ENCODE measurements at regions not wholly inside any gene's neighbourhood (a gene's known extent, or its start where the extent isn't known, plus 50 kb on each side); places are given as distances from the start of the nearest gene placed in this dataset.

DNA sequence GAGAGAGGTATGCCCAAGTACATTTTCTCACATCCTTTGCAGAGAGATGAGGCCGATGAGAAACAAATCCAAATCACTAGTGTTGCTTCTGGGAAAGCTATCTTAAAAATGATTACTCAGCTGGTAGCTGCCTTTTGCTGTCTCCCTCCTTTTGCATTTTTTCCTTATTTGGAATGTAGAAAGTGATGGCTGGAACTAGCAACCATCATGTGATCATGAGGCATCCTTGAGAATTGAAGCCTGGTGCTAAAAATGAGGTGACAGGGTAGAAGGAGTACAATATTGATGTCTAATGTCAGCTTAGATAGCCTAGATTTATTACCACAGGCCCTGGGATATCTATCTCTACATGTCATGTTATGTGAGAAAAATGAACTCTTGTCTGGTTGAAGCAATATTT lies 109.3 kb upstream of the TAF11L2 start:
- H3K36me3 Mint-ChIP-seq (ENCODE audit: low read depth, unreplicated experiment) = no peaks in the 10 kb centered on the region

DNA sequence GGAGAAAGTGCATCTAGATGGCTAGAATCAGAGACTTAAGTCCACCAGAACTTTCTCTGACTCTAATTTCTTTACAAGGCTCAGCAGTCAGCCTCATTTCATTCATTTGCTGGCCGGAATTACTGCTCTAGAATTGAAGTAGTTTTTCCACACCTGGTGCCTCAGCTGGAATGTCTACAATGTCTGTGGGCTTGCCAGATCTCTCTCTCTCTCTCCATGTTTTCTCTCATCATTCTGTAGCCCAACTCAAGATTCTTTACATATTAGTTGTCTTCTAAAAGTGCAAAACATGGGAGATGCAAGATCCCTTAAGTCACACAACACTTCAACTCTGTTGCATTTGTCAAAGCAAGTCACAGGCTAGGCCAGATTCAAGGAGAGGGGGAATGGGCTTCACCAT lies 103.9 kb upstream of the TAF11L2 start:
- Histone ChIP-seq H3K27me3 (ENCODE audit: insufficient read depth, low read length) (no peaks in the 10 kb centered on the region), H3K27ac (ENCODE audit: low read depth, low read length) (no peak overlapping the region), H3K4me2 (ENCODE audit: low read length) (no peak overlapping the region), H3K79me2 (ENCODE audit: insufficient read depth, low read length) (no peaks in the 10 kb centered on the region), H4K20me1 (ENCODE audit: insufficient read depth, low read length) (no peaks in the 10 kb centered on the region), H3K4me3 (ENCODE audit: insufficient read depth, low read depth, low read length) (no peak overlapping the region), H3K9me3 (ENCODE audit: insufficient read depth, low read depth, low read length) (no peaks in the 10 kb centered on the region), H3K9ac (ENCODE audit: low read length) (no peak overlapping the region), H3K4me1 (ENCODE audit: insufficient read depth, low read length) (peaks cover 13% of the 10 kb centered on the region), H2AFZ (ENCODE audit: low read depth, low read length) (no peak overlapping the region), H3K36me3 (ENCODE audit: insufficient read depth, low read length) (no peaks in the 10 kb centered on the region)
- TF ChIP-seq, protein P1, sequence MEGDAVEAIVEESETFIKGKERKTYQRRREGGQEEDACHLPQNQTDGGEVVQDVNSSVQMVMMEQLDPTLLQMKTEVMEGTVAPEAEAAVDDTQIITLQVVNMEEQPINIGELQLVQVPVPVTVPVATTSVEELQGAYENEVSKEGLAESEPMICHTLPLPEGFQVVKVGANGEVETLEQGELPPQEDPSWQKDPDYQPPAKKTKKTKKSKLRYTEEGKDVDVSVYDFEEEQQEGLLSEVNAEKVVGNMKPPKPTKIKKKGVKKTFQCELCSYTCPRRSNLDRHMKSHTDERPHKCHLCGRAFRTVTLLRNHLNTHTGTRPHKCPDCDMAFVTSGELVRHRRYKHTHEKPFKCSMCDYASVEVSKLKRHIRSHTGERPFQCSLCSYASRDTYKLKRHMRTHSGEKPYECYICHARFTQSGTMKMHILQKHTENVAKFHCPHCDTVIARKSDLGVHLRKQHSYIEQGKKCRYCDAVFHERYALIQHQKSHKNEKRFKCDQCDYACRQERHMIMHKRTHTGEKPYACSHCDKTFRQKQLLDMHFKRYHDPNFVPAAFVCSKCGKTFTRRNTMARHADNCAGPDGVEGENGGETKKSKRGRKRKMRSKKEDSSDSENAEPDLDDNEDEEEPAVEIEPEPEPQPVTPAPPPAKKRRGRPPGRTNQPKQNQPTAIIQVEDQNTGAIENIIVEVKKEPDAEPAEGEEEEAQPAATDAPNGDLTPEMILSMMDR (IDR thresholded peaks at IDR 0.05; ENCODE audit: insufficient read depth, low read depth, low read length) = no peak
- TF ChIP-seq EZH2 (IDR thresholded peaks at IDR 0.05; ENCODE audit: insufficient read depth, low read length) = no peak
- Mint-ChIP-seq H3K27me3 (ENCODE audit: low read depth, unreplicated experiment) (no peaks in the 10 kb centered on the region), H3K36me3 (ENCODE audit: low read depth, unreplicated experiment) (no peaks in the 10 kb centered on the region), H3K4me1 (ENCODE audit: low read depth, unreplicated experiment) (peaks cover 21% of the 10 kb centered on the region), H3K4me3 (ENCODE audit: unreplicated experiment) (no peak overlapping the region), H3K9me3 (ENCODE audit: unreplicated experiment) (peaks cover 8% of the 10 kb centered on the region), H3K27ac (ENCODE audit: unreplicated experiment) (peak overlapping the region; percentile 1)
- no peak for FAIRE-seq
- DNase-seq (ENCODE audit: low read depth) = peak; percentile 51

More for the DNA sequence above, 109.3 kb upstream of the TAF11L2 start:
- Mint-ChIP-seq H3K27me3 (ENCODE audit: low read depth, unreplicated experiment) (peaks cover 4% of the 10 kb centered on the region), H3K4me1 (ENCODE audit: low read depth, unreplicated experiment) (no peaks in the 10 kb centered on the region), H3K4me3 (ENCODE audit: unreplicated experiment) (no peak overlapping the region), H3K27ac (ENCODE audit: unreplicated experiment) (no peak overlapping the region), H3K9me3 (ENCODE audit: unreplicated experiment) (no peaks in the 10 kb centered on the region)
- DNase-seq (ENCODE audit: low read depth) (no peak), FAIRE-seq (no peak)
- no peaks in the 10 kb centered on the region for H4K20me1 ChIP-seq (ENCODE audit: insufficient read depth, low read length)
- H3K4me2 ChIP-seq (ENCODE audit: low read length) = no peak overlapping the region
- TF ChIP-seq, protein P1 (IDR thresholded peaks at IDR 0.05; ENCODE audit: insufficient read depth, low read depth, low read length) = no peak
- TF ChIP-seq EZH2 (IDR thresholded peaks at IDR 0.05; ENCODE audit: insufficient read depth, low read length) = no peak
- no peak overlapping the region for H3K9ac ChIP-seq (ENCODE audit: low read length)
- H3K27ac ChIP-seq (ENCODE audit: low read depth, low read length) = no peak overlapping the region
- H2AFZ ChIP-seq (ENCODE audit: low read depth, low read length) = no peak overlapping the region
- no peaks in the 10 kb centered on the region for H3K4me1 ChIP-seq (ENCODE audit: insufficient read depth, low read length)
- H3K4me3 ChIP-seq (ENCODE audit: insufficient read depth, low read depth, low read length) = no peak overlapping the region
- H3K36me3 ChIP-seq (ENCODE audit: insufficient read depth, low read length) = no peaks in the 10 kb centered on the region
- no peaks in the 10 kb centered on the region for H3K9me3 ChIP-seq (ENCODE audit: insufficient read depth, low read depth, low read length)
- no peaks in the 10 kb centered on the region for H3K27me3 ChIP-seq (ENCODE audit: insufficient read depth, low read length)
- no peaks in the 10 kb centered on the region for H3K79me2 ChIP-seq (ENCODE audit: insufficient read depth, low read length)

DNA sequence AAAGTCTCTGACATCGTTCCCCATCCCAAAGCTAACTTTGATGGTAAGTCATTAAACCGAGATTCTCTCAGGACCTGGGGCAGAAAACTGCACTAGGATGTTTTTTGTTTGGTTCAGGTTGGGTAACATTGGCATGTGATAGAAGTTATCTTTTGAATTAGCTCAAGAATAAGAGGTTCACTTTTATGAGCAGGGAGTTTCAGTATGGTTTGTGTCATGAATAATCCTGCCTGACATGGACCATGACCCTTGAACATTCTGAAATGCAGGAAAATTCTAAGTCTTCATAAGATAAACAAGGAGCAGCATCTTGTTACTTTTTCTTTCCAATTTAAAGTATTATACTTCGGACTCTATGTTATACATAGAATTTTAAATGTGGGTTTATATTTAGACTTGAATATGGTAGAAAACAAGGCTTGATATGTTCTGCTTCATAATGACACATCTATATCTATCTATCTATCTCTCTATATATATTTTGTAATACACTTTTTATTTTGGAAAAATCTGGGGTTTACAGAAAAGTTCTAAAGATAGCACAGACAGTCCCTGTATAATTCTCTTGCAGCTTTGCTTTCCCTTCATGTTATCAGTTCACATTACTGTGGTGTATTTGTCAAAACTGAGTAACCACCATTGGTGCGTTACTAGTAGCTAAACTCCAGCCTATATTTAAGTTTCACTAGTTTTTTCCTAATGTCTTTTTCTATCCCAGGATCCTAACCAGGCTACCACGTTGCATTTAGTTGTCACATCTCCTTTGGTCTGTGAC lies 102.7 kb upstream of the TAF11L2 start:
- Histone ChIP-seq H2AFZ (ENCODE audit: low read depth, low read length) (no peak overlapping the region), H3K4me3 (ENCODE audit: insufficient read depth, low read depth, low read length) (no peak overlapping the region), H3K36me3 (ENCODE audit: insufficient read depth, low read length) (no peaks in the 10 kb centered on the region), H3K9me3 (ENCODE audit: insufficient read depth, low read depth, low read length) (no peaks in the 10 kb centered on the region), H3K79me2 (ENCODE audit: insufficient read depth, low read length) (no peaks in the 10 kb centered on the region), H3K9ac (ENCODE audit: low read length) (no peak overlapping the region), H3K27ac (ENCODE audit: low read depth, low read length) (no peak overlapping the region), H3K4me2 (ENCODE audit: low read length) (no peak overlapping the region), H3K27me3 (ENCODE audit: insufficient read depth, low read length) (no peaks in the 10 kb centered on the region), H4K20me1 (ENCODE audit: insufficient read depth, low read length) (no peaks in the 10 kb centered on the region), H3K4me1 (ENCODE audit: insufficient read depth, low read length) (peaks cover 16% of the 10 kb centered on the region)
- peak; percentile 48 for DNase-seq (ENCODE audit: low read depth)
- Mint-ChIP-seq H3K27me3 (ENCODE audit: low read depth, unreplicated experiment) (no peaks in the 10 kb centered on the region), H3K9me3 (ENCODE audit: unreplicated experiment) (peaks cover 8% of the 10 kb centered on the region), H3K27ac (ENCODE audit: unreplicated experiment) (no peak overlapping the region), H3K36me3 (ENCODE audit: low read depth, unreplicated experiment) (no peaks in the 10 kb centered on the region), H3K4me1 (ENCODE audit: low read depth, unreplicated experiment) (peaks cover 26% of the 10 kb centered on the region), H3K4me3 (ENCODE audit: unreplicated experiment) (no peak overlapping the region)
- no peak for FAIRE-seq
- TF ChIP-seq, protein P1 (IDR thresholded peaks at IDR 0.05; ENCODE audit: insufficient read depth, low read depth, low read length) = no peak
- TF ChIP-seq EZH2 (IDR thresholded peaks at IDR 0.05; ENCODE audit: insufficient read depth, low read length) = no peak

All from astrocyte (in vitro differentiated cells and primary cell).